ENCODE measurements at regions not wholly inside any gene's neighbourhood (a gene's known extent, or its start where the extent isn't known, plus 50 kb on each side); places are given as distances from the start of the nearest gene placed in this dataset.

DNA sequence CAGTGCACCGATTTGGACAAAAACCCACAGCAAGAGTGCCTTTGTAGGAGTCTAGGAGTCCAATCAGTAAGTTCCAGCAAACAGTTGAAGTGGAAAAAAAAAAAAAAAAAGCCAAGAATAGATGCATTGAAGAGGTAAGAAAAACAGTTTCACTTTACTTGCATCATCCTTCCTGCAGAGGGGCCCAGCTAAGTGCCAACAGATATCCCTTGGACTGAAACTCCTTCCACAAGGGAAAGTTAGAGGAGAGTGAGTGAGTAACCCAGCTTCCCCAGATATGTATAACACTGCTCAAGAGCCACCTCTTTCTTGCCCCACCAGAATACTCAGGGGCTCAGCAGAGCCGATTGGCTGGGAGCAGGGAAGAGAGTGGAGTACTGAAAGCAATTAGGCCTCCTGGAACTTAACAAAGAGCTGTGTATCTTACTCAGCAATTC is 617.7 kb upstream of the SMIM31 start:
- TF ChIP-seq POLR2A (IDR thresholded peaks at IDR 0.05), result no peak
- TF ChIP-seq, protein P1, sequence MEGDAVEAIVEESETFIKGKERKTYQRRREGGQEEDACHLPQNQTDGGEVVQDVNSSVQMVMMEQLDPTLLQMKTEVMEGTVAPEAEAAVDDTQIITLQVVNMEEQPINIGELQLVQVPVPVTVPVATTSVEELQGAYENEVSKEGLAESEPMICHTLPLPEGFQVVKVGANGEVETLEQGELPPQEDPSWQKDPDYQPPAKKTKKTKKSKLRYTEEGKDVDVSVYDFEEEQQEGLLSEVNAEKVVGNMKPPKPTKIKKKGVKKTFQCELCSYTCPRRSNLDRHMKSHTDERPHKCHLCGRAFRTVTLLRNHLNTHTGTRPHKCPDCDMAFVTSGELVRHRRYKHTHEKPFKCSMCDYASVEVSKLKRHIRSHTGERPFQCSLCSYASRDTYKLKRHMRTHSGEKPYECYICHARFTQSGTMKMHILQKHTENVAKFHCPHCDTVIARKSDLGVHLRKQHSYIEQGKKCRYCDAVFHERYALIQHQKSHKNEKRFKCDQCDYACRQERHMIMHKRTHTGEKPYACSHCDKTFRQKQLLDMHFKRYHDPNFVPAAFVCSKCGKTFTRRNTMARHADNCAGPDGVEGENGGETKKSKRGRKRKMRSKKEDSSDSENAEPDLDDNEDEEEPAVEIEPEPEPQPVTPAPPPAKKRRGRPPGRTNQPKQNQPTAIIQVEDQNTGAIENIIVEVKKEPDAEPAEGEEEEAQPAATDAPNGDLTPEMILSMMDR (IDR thresholded peaks at IDR 0.05), result no peak

Measured in vagina (tissue), 2 donors.